ENCODE measurements at regions not wholly inside any gene's neighbourhood (a gene's known extent, or its start where the extent isn't known, plus 50 kb on each side); places are given as distances from the start of the nearest gene placed in this dataset.

DNA sequence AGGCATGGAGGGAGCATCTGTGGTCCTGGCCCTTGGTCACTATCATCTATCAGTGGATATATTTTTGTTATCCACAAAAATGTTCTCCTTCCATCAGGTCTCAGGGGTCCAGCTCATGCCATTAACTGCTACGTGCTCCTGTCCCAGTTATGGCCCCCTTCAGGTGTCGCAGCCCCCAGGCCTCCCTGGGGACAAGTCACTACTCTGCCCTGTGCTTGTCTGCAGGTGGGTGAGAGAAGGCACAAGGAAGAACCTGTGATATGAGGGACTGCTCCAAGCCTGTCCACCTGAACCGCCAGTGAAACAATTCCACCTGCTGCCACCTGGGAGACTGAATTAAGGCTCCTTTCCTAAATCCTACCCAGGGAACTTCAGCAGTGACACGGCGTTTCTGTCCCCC lies 229.6 kb upstream of the ID2 start:
- TF ChIP-seq, protein P1, sequence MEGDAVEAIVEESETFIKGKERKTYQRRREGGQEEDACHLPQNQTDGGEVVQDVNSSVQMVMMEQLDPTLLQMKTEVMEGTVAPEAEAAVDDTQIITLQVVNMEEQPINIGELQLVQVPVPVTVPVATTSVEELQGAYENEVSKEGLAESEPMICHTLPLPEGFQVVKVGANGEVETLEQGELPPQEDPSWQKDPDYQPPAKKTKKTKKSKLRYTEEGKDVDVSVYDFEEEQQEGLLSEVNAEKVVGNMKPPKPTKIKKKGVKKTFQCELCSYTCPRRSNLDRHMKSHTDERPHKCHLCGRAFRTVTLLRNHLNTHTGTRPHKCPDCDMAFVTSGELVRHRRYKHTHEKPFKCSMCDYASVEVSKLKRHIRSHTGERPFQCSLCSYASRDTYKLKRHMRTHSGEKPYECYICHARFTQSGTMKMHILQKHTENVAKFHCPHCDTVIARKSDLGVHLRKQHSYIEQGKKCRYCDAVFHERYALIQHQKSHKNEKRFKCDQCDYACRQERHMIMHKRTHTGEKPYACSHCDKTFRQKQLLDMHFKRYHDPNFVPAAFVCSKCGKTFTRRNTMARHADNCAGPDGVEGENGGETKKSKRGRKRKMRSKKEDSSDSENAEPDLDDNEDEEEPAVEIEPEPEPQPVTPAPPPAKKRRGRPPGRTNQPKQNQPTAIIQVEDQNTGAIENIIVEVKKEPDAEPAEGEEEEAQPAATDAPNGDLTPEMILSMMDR (IDR thresholded peaks at IDR 0.05 in 4 of 5, conservative IDR thresholded peaks at IDR 0.05 in 1 of 5): no peak
- no peak for TF ChIP-seq POLR2A (IDR thresholded peaks at IDR 0.05)
